GM12878 (cell line): ENCODE measurements at regions not wholly inside any gene's neighbourhood (a gene's known extent, or its start where the extent isn't known, plus 50 kb on each side); places are given as distances from the start of the nearest gene placed in this dataset.

ENCODE experiments used
- EZH2 ChIP-seq: IDR thresholded peaks from 2 replicates; pipeline ENCODE4 v1.6.1; 2012; ENCODE audit warnings: low read depth, mild to moderate bottlenecking, control low read depth, inconsistent platforms, low read length, borderline replicate concordance; ENCODE audit not compliant: control insufficient read depth
- POLR2A ChIP-seq: IDR thresholded peaks from 2 replicates; pipeline ENCODE4 v1.6.1; 2011; ENCODE audit warnings: low read depth, mild to moderate bottlenecking, low read length

DNA sequence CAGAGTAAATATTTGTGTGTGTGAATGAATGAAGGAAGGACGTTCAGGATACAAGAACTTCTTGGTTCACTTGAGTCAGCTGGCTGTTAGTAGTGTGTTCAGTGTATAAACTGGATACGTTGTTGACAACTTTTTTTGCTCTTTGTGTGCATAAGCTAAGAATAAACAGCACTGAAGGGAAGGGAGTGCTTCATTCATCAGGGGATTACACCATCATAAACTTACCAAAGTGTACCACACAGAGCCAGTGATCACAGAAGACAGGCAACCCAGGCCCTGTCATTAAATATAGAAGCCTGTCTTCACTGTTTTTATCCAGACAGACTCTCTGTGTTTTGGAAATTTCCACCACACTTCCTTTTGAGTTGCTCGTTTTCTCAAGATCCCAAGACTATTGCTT lies 55.5 kb upstream of the MEF2C start:
- TF ChIP-seq EZH2 (no peak), POLR2A (no peak)
